Type B pancreatic cell (in vitro differentiated cells): ENCODE measurements at regions not wholly inside any gene's neighbourhood (a gene's known extent, or its start where the extent isn't known, plus 50 kb on each side); places are given as distances from the start of the nearest gene placed in this dataset.

Experiments
- DNase-seq: peaks from one replicate; pipeline ENCODE4 v3.0.0; 2021; ENCODE audit warnings: mixed read lengths; ENCODE audit not compliant: unreplicated experiment; ENCODE audit errors: extremely low spot score
- H3K27ac Mint-ChIP-seq: 2 replicates; pipeline ENCODE4 v1.8.0; 2021; ENCODE audit warnings: mild to moderate bottlenecking, mixed read lengths
- H3K27me3 Mint-ChIP-seq: 2 replicates; pipeline ENCODE4 v1.8.0; 2021; ENCODE audit warnings: mixed read lengths
- H3K36me3 Mint-ChIP-seq: 2 replicates; pipeline ENCODE4 v1.8.0; 2021; ENCODE audit warnings: mixed read lengths
- H3K4me1 Mint-ChIP-seq: one replicate; pipeline ENCODE4 v1.8.0; 2021; ENCODE audit warnings: mixed read lengths; ENCODE audit not compliant: unreplicated experiment
- H3K4me3 Mint-ChIP-seq: 2 replicates; pipeline ENCODE4 v1.8.0; 2021; ENCODE audit warnings: mild to moderate bottlenecking, mixed read lengths
- H3K9me3 Mint-ChIP-seq: 2 replicates; pipeline ENCODE4 v1.8.0; 2021; ENCODE audit warnings: mixed read lengths
- TF ChIP-seq, protein P1 (sequence below): fragments of 200-600 bp; sonication (generic); conservative IDR thresholded peaks from 2 replicates; pipeline ENCODE4 v1.5.0; 2021; ENCODE audit warnings: antibody characterized with exemption, mild to moderate bottlenecking

DNA sequence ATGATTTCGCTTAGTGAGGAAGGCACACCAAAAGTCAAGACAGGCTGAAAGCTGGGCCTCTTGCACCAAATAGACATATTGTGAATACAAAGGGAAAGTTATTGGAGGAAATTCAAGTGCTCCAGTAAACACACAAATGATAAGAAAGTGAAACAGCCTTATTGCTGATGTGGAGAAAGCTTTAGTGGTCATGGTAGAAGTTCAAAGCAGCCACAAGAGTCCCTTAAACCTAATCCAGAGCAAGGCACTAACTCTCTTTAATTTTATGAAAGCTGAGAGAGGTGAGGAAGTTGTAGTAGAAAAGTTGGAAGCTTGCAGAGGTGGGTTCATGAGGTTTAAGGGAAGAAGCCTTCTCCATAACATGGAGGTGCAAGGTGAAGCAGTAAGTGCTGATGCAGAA, 988.3 kb downstream of the VRK1 start:
- no peak overlapping the region for H3K27ac Mint-ChIP-seq
- peaks cover 10% of the 10 kb centered on the region for H3K9me3 Mint-ChIP-seq
- no peak for DNase-seq
- TF ChIP-seq, protein P1, sequence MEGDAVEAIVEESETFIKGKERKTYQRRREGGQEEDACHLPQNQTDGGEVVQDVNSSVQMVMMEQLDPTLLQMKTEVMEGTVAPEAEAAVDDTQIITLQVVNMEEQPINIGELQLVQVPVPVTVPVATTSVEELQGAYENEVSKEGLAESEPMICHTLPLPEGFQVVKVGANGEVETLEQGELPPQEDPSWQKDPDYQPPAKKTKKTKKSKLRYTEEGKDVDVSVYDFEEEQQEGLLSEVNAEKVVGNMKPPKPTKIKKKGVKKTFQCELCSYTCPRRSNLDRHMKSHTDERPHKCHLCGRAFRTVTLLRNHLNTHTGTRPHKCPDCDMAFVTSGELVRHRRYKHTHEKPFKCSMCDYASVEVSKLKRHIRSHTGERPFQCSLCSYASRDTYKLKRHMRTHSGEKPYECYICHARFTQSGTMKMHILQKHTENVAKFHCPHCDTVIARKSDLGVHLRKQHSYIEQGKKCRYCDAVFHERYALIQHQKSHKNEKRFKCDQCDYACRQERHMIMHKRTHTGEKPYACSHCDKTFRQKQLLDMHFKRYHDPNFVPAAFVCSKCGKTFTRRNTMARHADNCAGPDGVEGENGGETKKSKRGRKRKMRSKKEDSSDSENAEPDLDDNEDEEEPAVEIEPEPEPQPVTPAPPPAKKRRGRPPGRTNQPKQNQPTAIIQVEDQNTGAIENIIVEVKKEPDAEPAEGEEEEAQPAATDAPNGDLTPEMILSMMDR = no peak
- H3K27me3 Mint-ChIP-seq = no peaks in the 10 kb centered on the region
- no peaks in the 10 kb centered on the region for H3K4me1 Mint-ChIP-seq
- H3K4me3 Mint-ChIP-seq = no peak overlapping the region
- H3K36me3 Mint-ChIP-seq = peaks cover 4% of the 10 kb centered on the region

- TF ChIP-seq, protein P1 = no peak
- no peak overlapping the region for H3K27ac Mint-ChIP-seq
- no peaks in the 10 kb centered on the region for H3K4me1 Mint-ChIP-seq
- H3K9me3 Mint-ChIP-seq = peaks cover 10% of the 10 kb centered on the region
- DNase-seq = no peak
- H3K4me3 Mint-ChIP-seq = no peak overlapping the region
- no peaks in the 10 kb centered on the region for H3K36me3 Mint-ChIP-seq
- no peaks in the 10 kb centered on the region for H3K27me3 Mint-ChIP-seq
Measured at GRCh38 chr14:97788364-97788763, 991.2 kb downstream of the VRK1 start.

DNA sequence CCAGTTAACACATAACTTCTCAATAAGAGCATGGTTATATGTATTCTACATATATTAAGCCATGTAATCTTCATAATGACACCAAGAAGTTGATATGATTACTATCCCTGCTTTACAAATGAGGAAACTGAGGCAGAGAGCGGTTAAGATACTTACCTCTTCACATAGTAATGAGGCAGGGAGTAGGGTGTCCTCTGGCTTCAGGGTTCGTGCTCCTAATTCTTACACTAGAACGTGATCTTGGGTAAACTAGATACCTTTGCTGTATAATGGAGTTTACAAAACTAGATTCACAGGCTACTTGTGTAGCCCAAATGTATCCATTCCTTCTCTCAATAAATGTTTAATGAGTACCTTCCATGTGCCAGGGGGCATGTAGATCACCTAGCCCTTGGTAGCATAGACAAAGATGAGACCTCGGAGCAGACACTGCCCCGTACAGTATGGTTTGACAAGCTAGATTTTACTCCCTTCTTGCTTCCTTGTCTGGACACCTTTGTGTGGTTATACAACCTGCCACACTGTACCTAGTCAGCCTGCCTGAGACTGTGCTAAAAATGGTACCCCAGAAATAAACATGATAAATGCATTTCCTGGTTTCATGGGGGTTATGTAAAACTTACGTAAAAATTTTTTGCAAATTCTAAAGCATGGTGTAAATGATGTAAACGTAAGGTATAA, 991.8 kb downstream of the VRK1 start:
- Mint-ChIP-seq H3K36me3 (no peaks in the 10 kb centered on the region), H3K4me1 (no peaks in the 10 kb centered on the region), H3K9me3 (peaks cover 9% of the 10 kb centered on the region), H3K4me3 (no peak overlapping the region), H3K27me3 (no peaks in the 10 kb centered on the region), H3K27ac (no peak overlapping the region)
- DNase-seq = no peak
- TF ChIP-seq, protein P1 = no peak

DNA sequence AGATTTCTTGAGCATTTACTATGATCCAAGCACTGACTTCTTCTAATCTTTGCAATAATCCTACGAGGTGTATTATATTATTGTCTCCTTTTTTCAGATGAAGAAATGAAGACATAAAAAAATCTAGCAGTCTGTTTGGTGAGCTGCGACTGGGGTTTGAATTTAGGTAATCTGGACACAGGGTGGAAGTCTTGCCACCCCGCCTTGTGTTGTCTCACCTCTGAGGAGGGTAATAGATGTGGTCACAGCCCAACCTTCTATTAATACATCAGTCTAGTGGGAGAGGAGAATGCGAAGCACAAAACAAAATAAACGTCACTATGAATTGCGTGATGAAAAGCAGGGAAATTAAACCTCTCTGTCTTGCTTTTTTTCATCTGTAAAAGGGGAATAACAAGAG, 993.9 kb downstream of the VRK1 start:
- DNase-seq = no peak
- Mint-ChIP-seq H3K36me3 (no peaks in the 10 kb centered on the region), H3K27me3 (no peaks in the 10 kb centered on the region), H3K27ac (no peak overlapping the region), H3K4me1 (no peaks in the 10 kb centered on the region), H3K4me3 (no peak overlapping the region), H3K9me3 (no peaks in the 10 kb centered on the region)
- TF ChIP-seq, protein P1 = no peak

GRCh38 chr14:97791906-97792305, 994.7 kb downstream of the VRK1 start:
- TF ChIP-seq, protein P1 = no peak
- no peaks in the 10 kb centered on the region for H3K9me3 Mint-ChIP-seq
- no peak overlapping the region for H3K27ac Mint-ChIP-seq
- H3K27me3 Mint-ChIP-seq = no peaks in the 10 kb centered on the region
- no peaks in the 10 kb centered on the region for H3K36me3 Mint-ChIP-seq
- no peaks in the 10 kb centered on the region for H3K4me1 Mint-ChIP-seq
- no peak overlapping the region for H3K4me3 Mint-ChIP-seq
- DNase-seq = no peak
